Naive thymus-derived CD4-positive, alpha-beta T cell (primary cell): ENCODE measurements at regions not wholly inside any gene's neighbourhood (a gene's known extent, or its start where the extent isn't known, plus 50 kb on each side); places are given as distances from the start of the nearest gene placed in this dataset.

ENCODE experiments used
- ATAC-seq: fragments of 150-1000 bp; cut with Tn5 transposase; 2 replicates; pipeline ENCODE4 v1.10.0; 2021; ENCODE audit warnings: mild to moderate bottlenecking, moderate library complexity
- CTCF ChIA-PET: fragments of 350-600 bp; sonication (Branson Sonifier 250); formaldehyde crosslinking; loops from one replicate; lab custom pipeline; 2021; ENCODE audit warnings: antibody characterized with exemption; lab: Charles Lee
- POLR2A ChIA-PET: fragments of 350-600 bp; sonication (Branson Sonifier 250); formaldehyde crosslinking; loops from one replicate; lab custom pipeline; 2021; ENCODE audit warnings: antibody characterized with exemption, inconsistent platforms; lab: Charles Lee
- DNase-seq, 9 donors: peaks; one replicate each; pipeline versions ENCODE4 v3.0.0 to v3.0.0-alpha.2; 2020 to 2022; ENCODE audit warnings: mixed read lengths in 1 of 9
- H3K27ac ChIP-seq: one replicate; pipeline ENCODE4 v1.7.0; 2013; ENCODE audit warnings: mild to moderate bottlenecking, low read depth, low read length, moderate library complexity
- H3K27me3 ChIP-seq, 2 donors: one replicate each; pipeline ENCODE4 v1.7.0; 2013; ENCODE audit warnings: low read length in 2 of 2, mild to moderate bottlenecking in 2 of 2, moderate library complexity in 2 of 2; ENCODE audit not compliant: control insufficient read depth in 2 of 2, insufficient read depth in 2 of 2
- H3K36me3 ChIP-seq, 3 experiments: 1 replicate in 2 of 3; 2 replicates in 1 of 3; pipeline ENCODE4 v1.7.0; 2013; ENCODE audit warnings: low read length in 3 of 3, mild to moderate bottlenecking in 3 of 3, moderate library complexity in 1 of 3; ENCODE audit not compliant: insufficient read depth in 3 of 3, control insufficient read depth in 2 of 3
- H3K4me1 ChIP-seq, 2 donors: one replicate each; pipeline ENCODE4 v1.7.0; 2013; ENCODE audit warnings: low read length in 2 of 2, mild to moderate bottlenecking in 2 of 2, moderate library complexity in 1 of 2; ENCODE audit not compliant: control insufficient read depth in 2 of 2, insufficient read depth in 2 of 2
- H3K4me3 ChIP-seq: 2 replicates; pipeline ENCODE4 v1.7.0; 2013; ENCODE audit warnings: mild to moderate bottlenecking, low read length
- H3K9me3 ChIP-seq, 3 experiments: 1 replicate in 2 of 3; 2 replicates in 1 of 3; pipeline ENCODE4 v1.7.0; 2013; ENCODE audit warnings: low read length in 3 of 3; ENCODE audit not compliant: control insufficient read depth in 2 of 3
- H3K27ac Mint-ChIP-seq, 9 donors: one replicate each; pipeline ENCODE4 v1.8.0; 2020 to 2022; ENCODE audit warnings: mixed read lengths in 9 of 9, mild to moderate bottlenecking in 8 of 9, moderate library complexity in 5 of 9, inconsistent platforms in 2 of 9
- H3K27me3 Mint-ChIP-seq, 5 donors: one replicate each; pipeline ENCODE4 v1.8.0; 2021 to 2022; ENCODE audit warnings: mixed read lengths in 5 of 5, mild to moderate bottlenecking in 1 of 5
- H3K36me3 Mint-ChIP-seq, 5 donors: one replicate each; pipeline ENCODE4 v1.8.0; 2020 to 2022; ENCODE audit warnings: mixed read lengths in 5 of 5, mild to moderate bottlenecking in 3 of 5, inconsistent platforms in 1 of 5
- H3K4me1 Mint-ChIP-seq, 7 donors: one replicate each; pipeline ENCODE4 v1.8.0; 2020 to 2022; ENCODE audit warnings: mixed read lengths in 7 of 7, mild to moderate bottlenecking in 3 of 7, inconsistent platforms in 1 of 7
- H3K4me3 Mint-ChIP-seq, 10 donors: one replicate each; pipeline ENCODE4 v1.8.0; 2020 to 2022; ENCODE audit warnings: mild to moderate bottlenecking in 10 of 10, mixed read lengths in 10 of 10, moderate library complexity in 6 of 10, inconsistent platforms in 2 of 10
- H3K9me3 Mint-ChIP-seq, 11 donors: one replicate each; pipeline ENCODE4 v1.8.0; 2020 to 2022; ENCODE audit warnings: mixed read lengths in 11 of 11, mild to moderate bottlenecking in 4 of 11, inconsistent platforms in 1 of 11, moderate library complexity in 1 of 11
- intact Hi-C, 2 donors: fragments of 100-400 bp; cut with micrococcal nuclease; formaldehyde crosslinking; loops; one replicate each; pipeline ENCODE4 v1.15.1; 2023

DNA sequence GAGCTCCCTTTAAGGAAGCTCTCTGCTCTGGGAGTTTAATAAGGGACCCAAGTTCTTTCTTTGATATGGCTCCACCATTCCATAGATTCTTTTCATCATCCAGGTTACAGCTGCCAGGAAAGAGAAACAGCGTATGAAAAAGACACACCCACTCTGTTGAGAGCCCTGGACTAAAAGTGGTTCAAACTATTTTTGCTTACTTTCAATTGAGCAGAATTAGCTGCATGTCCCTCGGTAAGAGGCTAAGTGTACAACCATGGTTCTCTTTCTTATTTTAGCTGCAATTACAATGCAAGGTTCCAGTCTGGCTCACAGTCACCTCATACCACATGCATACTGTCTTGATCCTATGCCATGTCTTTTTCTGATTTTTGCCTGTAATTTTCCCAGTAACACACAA is 1288.3 kb downstream of the NSUN3 start:
- intact Hi-C loops, result no loop called here
- Histone ChIP-seq H3K36me3 (no peaks in the 10 kb centered on the region), H3K27ac (no peak overlapping the region), H3K9me3 (no peaks in the 10 kb centered on the region), H3K27me3 (no peaks in the 10 kb centered on the region), H3K4me3 (no peak overlapping the region), H3K4me1 (no peaks in the 10 kb centered on the region)
- Mint-ChIP-seq H3K4me3 (no peak overlapping the region), H3K9me3 (peaks cover 0 to 4% (median 0%) of the 10 kb centered on the region in 11 donors), H3K36me3 (no peaks in the 10 kb centered on the region), H3K4me1 (no peaks in the 10 kb centered on the region), H3K27ac (no peak overlapping the region), H3K27me3 (no peaks in the 10 kb centered on the region)
- DNase-seq, result no peak
- POLR2A ChIA-PET, result no interaction called here
- CTCF ChIA-PET, result no interaction called here
- no peak for ATAC-seq

DNA sequence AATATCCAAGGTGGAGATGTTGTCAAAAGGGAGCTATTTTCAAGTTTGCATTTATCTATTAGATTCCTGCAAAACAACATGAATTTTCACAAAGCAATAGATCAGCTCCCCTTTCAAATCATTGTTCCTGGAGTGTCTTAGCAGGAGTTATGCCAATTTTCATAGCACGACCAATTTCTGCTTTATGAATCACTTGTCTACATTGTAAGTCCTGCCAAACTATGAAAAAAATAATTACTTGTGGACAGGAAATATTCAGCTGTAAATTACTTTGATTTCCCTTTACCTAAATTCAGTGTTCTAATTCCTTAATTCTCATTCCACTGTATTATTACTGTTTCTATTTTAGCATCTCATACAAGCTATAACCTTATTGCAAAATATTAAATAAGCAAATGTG is 1289.6 kb downstream of the NSUN3 start:
- H3K27me3 Mint-ChIP-seq, result no peaks in the 10 kb centered on the region
- no peak overlapping the region for H3K27ac Mint-ChIP-seq
- Histone ChIP-seq H3K27ac (no peak overlapping the region), H3K4me3 (no peak overlapping the region), H3K4me1 (no peaks in the 10 kb centered on the region), H3K36me3 (no peaks in the 10 kb centered on the region), H3K9me3 (no peaks in the 10 kb centered on the region), H3K27me3 (no peaks in the 10 kb centered on the region)
- H3K36me3 Mint-ChIP-seq, result no peaks in the 10 kb centered on the region
- ChIA-PET CTCF (no interaction called here), POLR2A (no interaction called here)
- peaks cover 0 to 4% (median 0%) of the 10 kb centered on the region in 11 donors for H3K9me3 Mint-ChIP-seq
- ATAC-seq, result no peak
- intact Hi-C loops, result no loop called here
- no peak for DNase-seq
- H3K4me3 Mint-ChIP-seq, result no peak overlapping the region
- no peaks in the 10 kb centered on the region for H3K4me1 Mint-ChIP-seq

- H3K9me3 ChIP-seq, result no peaks in the 10 kb centered on the region
- no peaks in the 10 kb centered on the region for H3K36me3 ChIP-seq
- intact Hi-C loops, result no loop called here
- peaks cover 0 to 18% (median 0%) of the 10 kb centered on the region in 11 donors for H3K9me3 Mint-ChIP-seq
- H3K4me1 Mint-ChIP-seq, result no peaks in the 10 kb centered on the region
- no peaks in the 10 kb centered on the region for H3K36me3 Mint-ChIP-seq
- no peak for ATAC-seq
- DNase-seq, result no peak
- H3K27ac ChIP-seq, result no peak overlapping the region
- POLR2A ChIA-PET, result no interaction called here
- H3K27ac Mint-ChIP-seq, result no peak overlapping the region
- no peak overlapping the region for H3K4me3 ChIP-seq
- H3K27me3 Mint-ChIP-seq, result no peaks in the 10 kb centered on the region
- no peaks in the 10 kb centered on the region for H3K4me1 ChIP-seq
- H3K27me3 ChIP-seq, result no peaks in the 10 kb centered on the region
- no peak overlapping the region for H3K4me3 Mint-ChIP-seq
- CTCF ChIA-PET, result no interaction called here
Observed at GRCh38 chr3:95354489-95354888, 1291.6 kb downstream of the NSUN3 start.

- intact Hi-C loops, result no loop called here
- H3K9me3 ChIP-seq, result no peaks in the 10 kb centered on the region
- no peak overlapping the region for H3K27ac ChIP-seq
- Mint-ChIP-seq H3K36me3 (no peaks in the 10 kb centered on the region), H3K4me3 (no peak overlapping the region), H3K27me3 (no peaks in the 10 kb centered on the region), H3K4me1 (no peaks in the 10 kb centered on the region), H3K27ac (no peak overlapping the region), H3K9me3 (peaks cover 0 to 30% (median 0%) of the 10 kb centered on the region in 11 donors)
- H3K4me3 ChIP-seq, result no peak overlapping the region
- ATAC-seq (no peak), DNase-seq (no peak)
- no peaks in the 10 kb centered on the region for H3K4me1 ChIP-seq
- no peaks in the 10 kb centered on the region for H3K27me3 ChIP-seq
- CTCF ChIA-PET, result no interaction called here
- POLR2A ChIA-PET, result no interaction called here
- H3K36me3 ChIP-seq, result no peaks in the 10 kb centered on the region
Observed at GRCh38 chr3:95356764-95357501, 1294.1 kb downstream of the NSUN3 start.

DNA sequence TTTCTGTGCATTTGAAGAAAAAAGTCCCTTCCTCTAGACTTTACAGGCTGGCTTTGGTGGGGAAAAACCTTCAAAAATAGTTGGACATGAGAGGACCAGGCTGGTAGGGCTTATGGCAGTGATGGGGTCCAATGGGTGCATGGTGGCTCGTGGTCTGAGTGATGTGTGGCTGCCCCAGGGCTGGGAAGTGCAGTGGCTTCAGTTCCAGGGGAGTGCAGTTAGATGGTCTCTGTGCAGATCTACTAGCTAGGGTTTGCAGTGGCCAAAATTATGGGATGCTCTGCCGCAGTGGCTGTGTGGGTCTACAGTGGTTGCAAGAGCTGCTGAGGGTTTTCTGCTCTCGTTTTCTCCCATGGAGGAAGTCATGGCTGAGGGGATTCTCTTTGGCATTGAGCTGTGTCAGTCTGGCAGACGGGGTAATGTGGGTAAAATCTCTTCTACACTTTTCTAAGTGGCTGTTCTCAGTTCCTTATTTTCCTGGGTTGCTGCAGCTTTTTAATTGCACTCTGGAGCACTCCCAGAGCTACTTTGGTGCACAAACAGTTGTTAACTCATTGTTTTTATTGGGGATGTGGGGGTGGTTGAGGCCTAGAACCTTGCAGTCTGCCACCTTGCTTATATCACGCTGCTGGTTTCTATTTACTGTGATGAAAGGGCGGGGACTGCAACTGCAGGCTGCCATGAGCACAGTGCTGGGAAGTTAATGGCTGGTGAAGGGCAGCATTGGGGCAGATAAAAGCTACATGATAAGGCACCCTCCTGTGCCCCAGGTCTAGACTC is 1324.6 kb downstream of the NSUN3 start:
- Histone ChIP-seq H3K9me3 (no peaks in the 10 kb centered on the region), H3K36me3 (no peaks in the 10 kb centered on the region), H3K4me1 (no peaks in the 10 kb centered on the region), H3K27me3 (no peaks in the 10 kb centered on the region), H3K4me3 (no peak overlapping the region), H3K27ac (no peak overlapping the region)
- ChIA-PET CTCF (no interaction called here), POLR2A (no interaction called here)
- DNase-seq (no peak), ATAC-seq (no peak)
- Mint-ChIP-seq H3K4me3 (no peak overlapping the region), H3K27ac (no peak overlapping the region), H3K9me3 (peaks cover 0 to 43% (median 5%) of the 10 kb centered on the region in 11 donors), H3K4me1 (no peaks in the 10 kb centered on the region), H3K36me3 (no peaks in the 10 kb centered on the region), H3K27me3 (no peaks in the 10 kb centered on the region)
- intact Hi-C loops, result no loop called here

DNA sequence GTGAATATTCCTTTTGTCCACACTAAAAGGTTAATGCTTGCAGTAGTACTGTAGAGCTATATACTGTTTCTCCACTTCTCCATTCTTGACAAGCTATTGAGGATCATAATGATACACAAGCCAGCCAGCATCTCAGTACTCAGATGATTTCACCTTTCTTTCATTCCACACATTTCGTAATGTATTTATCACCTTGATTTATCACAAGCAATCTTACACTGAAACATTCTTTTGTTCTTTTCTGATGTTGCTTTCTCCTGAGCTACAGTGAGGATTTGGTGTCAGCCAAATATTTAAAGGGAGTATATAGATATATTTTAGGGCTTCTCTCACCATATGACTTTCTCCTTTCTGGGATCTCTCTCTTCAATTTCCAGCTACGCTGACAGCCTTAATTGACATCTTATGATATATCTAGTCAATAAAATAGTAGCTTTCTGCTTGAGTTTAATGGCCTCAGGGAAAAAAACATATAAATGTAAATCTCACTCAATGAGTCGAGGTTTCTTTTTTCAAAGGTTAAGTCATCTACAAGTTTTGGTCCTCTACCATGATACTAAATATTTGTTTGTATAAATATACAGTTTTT is 1327.0 kb downstream of the NSUN3 start:
- no peak for DNase-seq
- intact Hi-C loops, result no loop called here
- Mint-ChIP-seq H3K36me3 (no peaks in the 10 kb centered on the region), H3K4me3 (no peak overlapping the region), H3K27ac (no peak overlapping the region), H3K4me1 (no peaks in the 10 kb centered on the region), H3K27me3 (no peaks in the 10 kb centered on the region), H3K9me3 (peaks cover 0 to 28% (median 4%) of the 10 kb centered on the region in 11 donors)
- H3K4me3 ChIP-seq, result no peak overlapping the region
- ChIA-PET POLR2A (no interaction called here), CTCF (no interaction called here)
- no peaks in the 10 kb centered on the region for H3K27me3 ChIP-seq
- ATAC-seq, result no peak
- no peaks in the 10 kb centered on the region for H3K4me1 ChIP-seq
- no peaks in the 10 kb centered on the region for H3K36me3 ChIP-seq
- no peak overlapping the region for H3K27ac ChIP-seq
- H3K9me3 ChIP-seq, result no peaks in the 10 kb centered on the region
